ENCODE measurements at regions not wholly inside any gene's neighbourhood (a gene's known extent, or its start where the extent isn't known, plus 50 kb on each side); places are given as distances from the start of the nearest gene placed in this dataset.

DNA sequence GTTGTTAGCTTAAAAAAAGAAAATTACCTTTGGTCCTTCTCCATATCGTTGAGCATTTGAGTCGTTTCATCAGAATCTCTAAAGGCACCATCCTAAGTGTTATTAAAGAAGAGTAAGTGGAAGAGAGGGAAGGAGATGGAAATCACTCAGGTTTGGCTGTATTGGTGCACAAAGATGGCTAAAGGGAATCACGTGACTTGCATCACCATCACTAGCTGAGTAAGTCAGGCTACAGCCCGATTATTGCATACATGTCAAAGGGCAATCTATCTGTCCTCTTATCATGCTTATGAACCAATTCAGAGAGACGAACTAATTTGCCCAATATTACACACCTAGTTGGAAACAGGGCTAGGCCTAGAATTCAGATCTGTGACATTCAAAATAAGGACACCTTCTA lies 137.6 kb downstream of the CMPK2 start:
- TF ChIP-seq, protein P1, sequence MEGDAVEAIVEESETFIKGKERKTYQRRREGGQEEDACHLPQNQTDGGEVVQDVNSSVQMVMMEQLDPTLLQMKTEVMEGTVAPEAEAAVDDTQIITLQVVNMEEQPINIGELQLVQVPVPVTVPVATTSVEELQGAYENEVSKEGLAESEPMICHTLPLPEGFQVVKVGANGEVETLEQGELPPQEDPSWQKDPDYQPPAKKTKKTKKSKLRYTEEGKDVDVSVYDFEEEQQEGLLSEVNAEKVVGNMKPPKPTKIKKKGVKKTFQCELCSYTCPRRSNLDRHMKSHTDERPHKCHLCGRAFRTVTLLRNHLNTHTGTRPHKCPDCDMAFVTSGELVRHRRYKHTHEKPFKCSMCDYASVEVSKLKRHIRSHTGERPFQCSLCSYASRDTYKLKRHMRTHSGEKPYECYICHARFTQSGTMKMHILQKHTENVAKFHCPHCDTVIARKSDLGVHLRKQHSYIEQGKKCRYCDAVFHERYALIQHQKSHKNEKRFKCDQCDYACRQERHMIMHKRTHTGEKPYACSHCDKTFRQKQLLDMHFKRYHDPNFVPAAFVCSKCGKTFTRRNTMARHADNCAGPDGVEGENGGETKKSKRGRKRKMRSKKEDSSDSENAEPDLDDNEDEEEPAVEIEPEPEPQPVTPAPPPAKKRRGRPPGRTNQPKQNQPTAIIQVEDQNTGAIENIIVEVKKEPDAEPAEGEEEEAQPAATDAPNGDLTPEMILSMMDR (IDR thresholded peaks at IDR 0.05): no peak
- no peak for TF ChIP-seq ZFX (IDR thresholded peaks at IDR 0.05; ENCODE audit: borderline replicate concordance)

All from 22Rv1 (cell line).